ENCODE measurements at regions not wholly inside any gene's neighbourhood (a gene's known extent, or its start where the extent isn't known, plus 50 kb on each side); places are given as distances from the start of the nearest gene placed in this dataset.

DNA sequence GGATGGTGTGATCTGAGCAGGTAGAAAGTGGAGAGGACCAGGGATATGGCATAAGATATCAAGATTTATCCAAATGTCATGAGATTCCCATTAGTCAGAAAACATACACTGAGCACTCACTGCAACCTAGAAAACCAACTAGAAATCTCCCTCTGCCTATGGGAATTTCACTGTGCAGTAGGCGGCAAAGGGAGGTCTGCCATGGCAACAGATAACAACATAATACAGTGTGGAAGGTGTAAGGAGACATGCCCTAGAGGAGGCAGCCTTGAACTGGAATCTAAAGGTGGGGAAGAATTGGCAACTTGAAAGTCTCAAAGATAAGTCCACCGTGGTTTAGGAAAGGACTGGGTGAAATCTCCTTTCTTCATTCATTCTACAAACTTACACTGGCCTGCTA lies 238.4 kb downstream of the ATG4C start:
- no TSS peak for BruUV-seq (replicated peaks)
- Histone ChIP-seq H3K9ac (ENCODE audit: low read length) (no peak overlapping the region), H4K20me1 (ENCODE audit: insufficient read depth) (no peaks in the 10 kb centered on the region), H3K9me3 (ENCODE audit: control insufficient read depth in 1 of 2, insufficient read depth in 1 of 2, low read depth in 1 of 2, low read length in 2 of 2) (no peaks in the 10 kb centered on the region), H2AFZ (ENCODE audit: low read depth, low read length, poor library complexity, severe bottlenecking) (no peak overlapping the region), H3K4me1 (ENCODE audit: control insufficient read depth in 1 of 2, insufficient read depth in 2 of 2, low read length in 2 of 2) (no peaks in the 10 kb centered on the region), H3K36me3 (ENCODE audit: control insufficient read depth in 1 of 2, insufficient read depth in 2 of 2, low read length in 2 of 2) (no peaks in the 10 kb centered on the region), H3K4me2 (ENCODE audit: low read length) (no peak overlapping the region), H3K27ac (ENCODE audit: low read depth, low read length) (no peak overlapping the region), H3K27me3 (ENCODE audit: insufficient read depth, low read length) (no peaks in the 10 kb centered on the region), H3K9me2 (ENCODE audit: insufficient read depth) (no peaks in the 10 kb centered on the region), H3K4me3 (replicated peaks in 1 of 2; ENCODE audit: low read depth in 1 of 2, low read length in 2 of 2) (no peak overlapping the region), H3K79me2 (ENCODE audit: insufficient read depth, low read length) (no peaks in the 10 kb centered on the region)
- ChIA-PET POLR2A (no interaction called here), CTCF (no interaction called here), RAD21 (ENCODE audit: low non-redundant PET in 1 of 2, low total read pairs in 2 of 2, uncharacterized antibody in 2 of 2, unreplicated experiment in 2 of 2) (no interaction called here)
- DNase-seq (ENCODE audit: low read depth, low spot score) (no peak), ATAC-seq (no peak)
- TF ChIP-seq, protein P1, sequence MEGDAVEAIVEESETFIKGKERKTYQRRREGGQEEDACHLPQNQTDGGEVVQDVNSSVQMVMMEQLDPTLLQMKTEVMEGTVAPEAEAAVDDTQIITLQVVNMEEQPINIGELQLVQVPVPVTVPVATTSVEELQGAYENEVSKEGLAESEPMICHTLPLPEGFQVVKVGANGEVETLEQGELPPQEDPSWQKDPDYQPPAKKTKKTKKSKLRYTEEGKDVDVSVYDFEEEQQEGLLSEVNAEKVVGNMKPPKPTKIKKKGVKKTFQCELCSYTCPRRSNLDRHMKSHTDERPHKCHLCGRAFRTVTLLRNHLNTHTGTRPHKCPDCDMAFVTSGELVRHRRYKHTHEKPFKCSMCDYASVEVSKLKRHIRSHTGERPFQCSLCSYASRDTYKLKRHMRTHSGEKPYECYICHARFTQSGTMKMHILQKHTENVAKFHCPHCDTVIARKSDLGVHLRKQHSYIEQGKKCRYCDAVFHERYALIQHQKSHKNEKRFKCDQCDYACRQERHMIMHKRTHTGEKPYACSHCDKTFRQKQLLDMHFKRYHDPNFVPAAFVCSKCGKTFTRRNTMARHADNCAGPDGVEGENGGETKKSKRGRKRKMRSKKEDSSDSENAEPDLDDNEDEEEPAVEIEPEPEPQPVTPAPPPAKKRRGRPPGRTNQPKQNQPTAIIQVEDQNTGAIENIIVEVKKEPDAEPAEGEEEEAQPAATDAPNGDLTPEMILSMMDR (IDR thresholded peaks at IDR 0.05 in 2 of 3, conservative IDR thresholded peaks at IDR 0.05 in 1 of 3; ENCODE audit: borderline replicate concordance in 1 of 3, insufficient read depth in 1 of 3, low read depth in 2 of 3, low read length in 2 of 3) = no peak
- no peak for TF ChIP-seq SIN3A (IDR thresholded peaks at IDR 0.05; ENCODE audit: low read depth)
- no peak for TF ChIP-seq ZNF274 (IDR thresholded peaks at IDR 0.05; ENCODE audit: low read depth, low read length)
- TF ChIP-seq JUND (IDR thresholded peaks at IDR 0.05) = no peak
- TF ChIP-seq TCF7L2 (IDR thresholded peaks at IDR 0.05; ENCODE audit: borderline replicate concordance, extremely low read depth, insufficient read depth, insufficient read length) = no peak
- no peak for TF ChIP-seq CEBPB (IDR thresholded peaks at IDR 0.05; ENCODE audit: low read depth)
- TF ChIP-seq SP1 (IDR thresholded peaks at IDR 0.05; ENCODE audit: low read depth) = no peak
- no peak for TF ChIP-seq MAX (IDR thresholded peaks at IDR 0.05)
- TF ChIP-seq SRF (IDR thresholded peaks at IDR 0.05; ENCODE audit: low read depth) = no peak
- no peak for TF ChIP-seq RAD21 (IDR thresholded peaks at IDR 0.05; ENCODE audit: low read depth)
- no peak for TF ChIP-seq ZBTB33 (IDR thresholded peaks at IDR 0.05; ENCODE audit: extremely low read depth, insufficient replicate concordance, low read length)
- intact Hi-C loops (cut with micrococcal nuclease) = no loop called here
